Activated naive CD8-positive, alpha-beta T cell treated with anti-CD3 and anti-CD28 coated beads, Interleukin-2, amount 50 U/mL, for 16 hours (primary cell): ENCODE measurements at regions not wholly inside any gene's neighbourhood (a gene's known extent, or its start where the extent isn't known, plus 50 kb on each side); places are given as distances from the start of the nearest gene placed in this dataset.
"Not testable (repeated sequence)": the region's sequence is repeated elsewhere in the genome, so short reads cannot be mapped to it uniquely, and the experiment has no call there.

Experiments used
- DNase-seq: peaks from one replicate; pipeline ENCODE4 v3.0.0-alpha.2; 2020; ENCODE audit warnings: low read depth, low spot score

DNA sequence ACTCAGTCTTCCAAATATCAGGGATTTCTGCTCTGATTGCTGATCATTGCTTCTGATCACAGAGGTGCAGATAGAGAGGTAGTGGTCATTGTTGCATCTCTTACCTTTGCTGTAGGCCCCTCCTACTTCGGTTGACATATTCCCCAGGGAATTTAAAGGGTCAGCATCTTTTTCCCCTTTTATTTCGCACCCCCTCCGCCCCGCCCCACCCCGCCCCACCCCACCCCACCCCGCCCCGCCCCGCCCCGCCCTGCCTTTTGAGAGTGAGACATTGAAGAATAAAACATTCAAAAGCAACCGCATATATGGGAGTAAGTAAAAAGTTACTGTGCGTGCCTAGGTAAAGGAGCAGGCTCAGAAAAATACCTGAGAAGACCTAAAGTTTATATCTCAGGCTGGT is 463.9 kb downstream of the BTG1 start:
- DNase-seq: no peak

DNA sequence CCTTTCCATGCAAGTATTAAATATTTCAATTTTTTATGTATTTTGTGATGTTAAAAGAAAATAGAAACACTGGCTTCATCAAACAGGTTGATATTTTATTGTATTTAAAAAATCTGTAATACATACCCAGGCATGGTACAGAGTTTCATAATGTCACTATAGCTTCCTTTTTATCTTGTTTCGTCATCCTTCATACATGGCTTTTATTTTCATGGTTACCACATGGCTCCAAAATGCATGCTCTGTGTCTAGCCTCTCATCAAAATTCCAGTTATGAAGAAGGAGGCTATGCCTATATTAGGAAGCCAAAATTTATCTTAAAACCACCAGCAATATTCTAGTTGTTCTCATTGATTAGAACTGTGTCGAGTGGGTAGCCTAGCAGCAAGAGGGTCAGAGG is 464.8 kb downstream of the BTG1 start:
- DNase-seq: no peak

DNA sequence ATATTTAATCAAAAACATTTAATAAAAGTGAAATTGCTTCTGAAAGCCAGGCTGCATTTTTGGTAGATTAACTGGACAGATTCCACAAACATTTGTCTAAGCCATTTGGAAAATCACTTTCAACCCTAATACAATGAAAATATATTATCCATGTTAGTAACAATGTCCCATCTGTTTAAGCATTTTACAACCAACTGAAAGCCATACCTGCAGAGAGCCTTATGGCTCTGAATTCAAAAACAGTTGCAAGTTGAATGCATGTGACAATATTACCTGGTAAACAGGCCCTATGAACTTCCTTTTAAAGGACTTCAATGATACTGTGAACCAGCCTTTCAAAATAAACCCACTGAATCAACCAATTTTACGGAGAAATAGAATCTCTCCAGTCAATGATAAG is 468.1 kb downstream of the BTG1 start:
- DNase-seq: no peak

DNA sequence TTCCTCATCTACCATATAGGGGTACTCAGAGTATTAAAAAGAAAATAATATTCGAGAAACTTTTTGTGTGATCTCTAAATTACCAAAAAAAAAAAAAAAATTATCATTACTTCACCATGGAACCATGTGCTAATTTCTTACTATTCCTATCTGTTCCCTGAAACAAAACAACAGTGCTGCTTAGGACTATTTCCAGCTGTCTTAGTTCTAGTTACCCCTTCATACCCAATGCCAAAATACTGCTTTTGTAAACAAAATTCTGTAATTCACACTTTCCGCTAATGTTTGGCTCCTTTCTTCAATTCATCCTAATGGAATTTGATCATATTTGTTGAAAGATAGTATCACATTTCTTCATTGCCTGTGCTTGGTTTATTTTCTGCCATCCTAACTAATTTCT is 470.2 kb downstream of the BTG1 start:
- DNase-seq: no peak

DNA sequence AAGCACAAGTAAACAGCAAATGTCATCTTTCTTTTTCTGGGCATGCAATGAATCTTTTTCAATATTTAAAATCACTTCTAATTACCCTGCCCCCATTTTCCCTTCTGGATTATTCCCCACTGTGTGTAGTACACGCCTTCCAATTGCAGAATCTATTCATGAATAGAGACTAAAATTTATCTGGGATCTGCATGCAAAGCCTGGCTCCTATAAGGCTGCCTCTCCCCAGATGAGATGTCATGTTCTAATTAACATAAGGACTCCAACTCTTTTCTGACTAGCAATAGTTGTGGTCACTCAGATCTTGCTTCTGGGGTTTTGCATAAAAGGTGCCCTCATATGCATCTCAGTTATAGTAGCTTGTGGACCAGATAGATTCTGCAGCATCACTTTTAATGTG is 473.5 kb downstream of the BTG1 start:
- no peak for DNase-seq

DNA sequence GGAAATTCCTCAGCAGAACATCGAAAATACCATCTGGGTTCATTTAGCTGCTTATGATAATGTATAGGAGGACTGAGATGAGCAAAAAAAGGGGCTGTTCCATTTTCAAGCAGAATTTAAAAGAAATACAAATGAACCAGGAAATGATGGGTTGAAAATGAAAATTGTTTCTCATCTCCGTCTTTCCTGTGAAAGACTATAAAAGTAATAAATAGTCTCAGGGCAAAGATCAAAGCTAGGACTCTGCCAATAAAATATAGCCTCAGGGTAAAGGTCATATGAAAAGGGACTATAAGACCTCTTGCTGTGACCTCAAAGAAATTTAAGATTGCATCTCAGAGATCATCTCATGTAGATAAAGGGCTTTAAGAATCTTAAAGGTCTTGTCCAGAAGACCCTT is 478.0 kb downstream of the BTG1 start:
- no peak for DNase-seq

DNA sequence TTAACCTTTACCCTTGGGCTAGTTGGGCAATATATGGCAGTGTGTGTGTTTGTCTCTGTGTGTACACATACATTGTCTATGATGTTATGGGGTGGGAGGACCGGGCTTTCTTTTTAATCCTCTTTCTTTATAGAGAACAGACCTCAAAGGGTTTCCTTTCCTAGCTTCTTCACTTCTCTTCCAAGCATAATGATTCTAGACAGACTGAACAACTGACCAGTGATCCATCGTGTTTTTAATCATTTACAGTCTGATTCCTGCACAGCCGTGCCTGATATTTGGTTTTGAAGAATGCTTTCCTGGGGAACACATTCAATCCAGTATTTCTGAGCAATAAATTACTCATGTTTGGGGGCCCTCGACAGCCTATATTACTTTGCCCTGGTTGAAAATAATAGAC is 481.1 kb upstream of the DCN start:
- DNase-seq: no peak

DNA sequence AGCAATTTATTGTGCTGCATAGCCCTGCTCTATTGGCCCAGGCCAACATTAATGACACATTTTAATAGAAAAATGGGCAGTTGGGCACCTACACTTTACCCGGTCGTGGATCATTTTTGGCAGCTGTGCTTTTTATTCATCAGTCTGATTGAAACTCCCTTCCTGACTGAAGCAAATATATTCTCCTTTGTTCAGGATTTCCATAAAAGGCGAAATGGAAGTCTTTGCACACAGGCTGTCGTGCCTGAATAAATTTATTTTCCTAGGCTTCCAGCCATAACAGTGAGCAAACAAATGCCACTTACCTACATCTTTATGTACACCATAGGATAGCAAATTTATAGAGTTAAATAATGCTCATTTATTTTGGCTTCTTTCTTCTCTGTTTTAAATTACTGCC is 480.7 kb upstream of the DCN start:
- DNase-seq: no peak

DNA sequence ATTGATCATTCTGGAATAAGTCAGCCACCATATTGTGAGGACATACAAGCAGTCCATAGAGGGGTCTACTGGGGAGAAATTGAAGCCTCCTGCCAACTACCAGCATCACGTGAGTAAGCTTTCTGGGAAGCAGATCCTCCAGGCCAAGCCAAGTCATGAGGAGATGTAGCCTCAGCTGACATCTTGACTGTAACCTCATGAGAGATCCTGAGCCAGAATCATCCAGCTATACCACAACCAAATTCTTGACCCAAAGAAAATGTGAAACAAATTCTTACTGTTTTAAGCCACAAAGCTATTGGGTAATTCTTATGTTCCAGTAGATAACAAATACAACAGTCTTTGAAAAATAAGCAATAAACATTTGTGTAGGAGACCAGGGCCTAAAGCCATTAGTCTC is 479.4 kb upstream of the DCN start:
- no peak for DNase-seq

DNA sequence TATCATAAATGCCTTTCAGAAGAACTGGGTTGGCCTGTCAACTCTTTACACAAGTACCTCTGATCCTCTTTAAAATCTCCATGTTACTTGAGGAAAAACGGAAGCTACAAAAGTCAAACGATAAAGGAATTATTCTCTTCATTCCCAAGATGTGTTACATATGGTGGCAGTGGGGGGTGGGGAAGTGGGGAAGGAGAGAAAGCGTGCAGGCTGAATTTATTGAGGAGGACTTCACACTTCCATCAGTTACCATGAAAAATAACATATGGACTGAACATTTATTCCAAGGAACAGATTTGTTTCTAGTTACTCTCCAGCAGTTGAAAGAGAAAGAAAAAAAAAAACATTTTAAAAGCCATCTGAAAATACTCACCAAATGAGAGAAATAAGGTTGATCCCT is 474.4 kb upstream of the DCN start:
- no peak for DNase-seq

DNA sequence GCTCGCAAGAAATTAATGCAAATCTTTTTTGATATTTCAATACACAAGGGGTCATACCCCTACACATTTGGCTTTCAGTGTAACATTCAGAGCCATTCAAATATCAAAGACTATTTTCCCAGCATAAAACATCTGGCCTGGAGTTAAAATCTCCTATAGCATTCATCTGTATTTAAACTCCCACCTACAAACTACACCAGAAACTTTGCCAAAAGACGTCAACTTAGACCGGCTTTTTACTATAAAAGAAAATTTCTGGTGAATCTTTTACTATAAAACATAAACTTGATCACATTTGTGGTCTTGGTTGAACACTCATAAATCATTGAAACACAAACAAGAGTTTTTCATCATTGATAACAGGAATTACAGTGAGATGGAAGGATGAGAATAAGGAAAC is 473.3 kb upstream of the DCN start:
- no peak for DNase-seq

DNA sequence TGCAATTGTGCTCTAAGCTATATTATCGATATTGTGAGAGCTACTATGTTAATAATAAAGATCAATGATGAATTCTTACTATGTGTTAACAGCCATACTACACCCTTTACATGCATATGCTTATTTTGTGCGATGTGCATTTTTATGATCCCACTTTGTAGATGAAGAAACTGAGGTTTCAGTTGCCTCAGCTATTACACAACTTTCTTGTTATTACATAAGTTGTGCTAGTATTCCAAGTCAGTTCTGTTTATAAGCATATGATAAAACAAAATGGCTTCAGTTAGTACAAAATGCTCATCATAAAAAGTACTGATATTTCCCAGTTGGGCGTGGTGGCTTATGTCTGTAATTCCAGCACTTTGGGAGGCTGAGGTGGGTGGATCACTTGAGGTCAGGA is 471.5 kb upstream of the DCN start:
- no peak for DNase-seq

DNA sequence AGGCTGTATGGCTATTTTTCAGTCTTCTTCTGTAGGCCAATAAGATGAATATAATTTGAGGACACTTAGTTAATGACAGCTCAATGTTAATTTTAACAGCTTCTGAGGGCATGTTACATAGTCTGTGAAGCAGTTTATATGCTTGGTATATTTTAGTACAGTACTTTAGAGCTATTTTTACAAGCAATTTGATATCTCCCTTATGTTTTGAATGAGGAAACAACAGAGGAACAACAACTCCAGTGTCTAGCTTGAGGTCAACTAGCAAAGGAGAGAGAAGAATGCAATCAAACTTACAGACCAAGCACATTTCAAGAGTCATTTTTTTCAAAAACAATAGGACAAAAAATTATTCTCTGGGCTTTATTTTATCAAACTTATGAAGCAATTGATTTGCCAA is 469.1 kb upstream of the DCN start:
- no peak for DNase-seq

DNA sequence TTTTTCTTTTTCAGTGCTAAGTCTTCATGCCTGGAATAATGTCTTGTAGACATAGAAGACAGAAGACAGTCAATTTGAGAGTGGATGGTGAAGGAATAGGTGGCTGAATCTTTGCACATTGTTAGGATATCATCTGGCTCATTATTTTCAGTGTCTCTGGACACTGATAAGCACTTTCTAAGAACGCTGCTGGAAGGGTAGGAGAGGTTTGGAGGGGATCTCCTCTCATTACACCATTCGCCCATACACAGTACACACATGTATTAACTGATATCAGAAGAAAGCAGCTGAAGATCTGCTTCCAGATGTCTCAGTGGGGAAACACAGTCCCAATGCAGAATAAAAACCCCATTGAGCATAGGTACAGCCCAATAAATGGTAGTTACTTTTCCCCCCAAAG is 461.1 kb upstream of the DCN start:
- no peak for DNase-seq

DNA sequence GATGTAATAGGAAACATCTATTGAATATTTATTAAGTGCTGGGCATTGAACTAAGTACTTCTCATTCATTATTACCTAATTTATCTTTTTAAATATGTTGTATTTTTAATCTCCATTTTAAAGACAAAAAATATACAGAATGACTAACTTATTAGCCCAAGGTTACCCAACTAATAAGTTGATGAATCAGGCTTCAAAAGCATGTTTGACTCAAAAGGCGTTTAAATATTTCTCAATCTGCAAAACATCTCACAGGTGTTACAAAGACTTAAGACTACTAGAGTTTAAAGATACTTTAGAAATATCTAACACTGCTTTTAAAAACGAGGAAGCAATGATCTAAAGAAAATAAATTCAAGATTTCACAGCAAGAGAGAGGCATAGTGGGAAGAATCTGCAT is 457.4 kb upstream of the DCN start:
- DNase-seq: no peak

DNA sequence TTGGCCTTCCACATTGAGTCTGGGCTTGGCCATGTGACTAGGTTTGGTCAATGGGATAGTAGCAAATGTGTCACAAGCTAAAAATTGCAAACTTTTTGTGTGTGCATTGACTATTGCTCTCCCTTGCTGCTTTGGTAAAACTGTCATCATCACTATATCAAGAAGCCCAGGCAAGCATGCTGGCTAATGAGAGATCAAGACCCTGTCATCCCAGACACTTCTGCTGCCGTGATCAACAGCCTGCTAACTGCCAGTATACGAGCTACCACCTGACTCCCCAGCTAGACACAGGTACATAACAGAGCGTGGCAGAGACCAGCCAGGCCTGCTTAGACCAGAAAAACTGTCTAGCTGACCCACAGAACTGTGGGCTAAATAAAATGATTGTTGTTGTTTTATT is 456.7 kb upstream of the DCN start:
- no peak for DNase-seq

DNA sequence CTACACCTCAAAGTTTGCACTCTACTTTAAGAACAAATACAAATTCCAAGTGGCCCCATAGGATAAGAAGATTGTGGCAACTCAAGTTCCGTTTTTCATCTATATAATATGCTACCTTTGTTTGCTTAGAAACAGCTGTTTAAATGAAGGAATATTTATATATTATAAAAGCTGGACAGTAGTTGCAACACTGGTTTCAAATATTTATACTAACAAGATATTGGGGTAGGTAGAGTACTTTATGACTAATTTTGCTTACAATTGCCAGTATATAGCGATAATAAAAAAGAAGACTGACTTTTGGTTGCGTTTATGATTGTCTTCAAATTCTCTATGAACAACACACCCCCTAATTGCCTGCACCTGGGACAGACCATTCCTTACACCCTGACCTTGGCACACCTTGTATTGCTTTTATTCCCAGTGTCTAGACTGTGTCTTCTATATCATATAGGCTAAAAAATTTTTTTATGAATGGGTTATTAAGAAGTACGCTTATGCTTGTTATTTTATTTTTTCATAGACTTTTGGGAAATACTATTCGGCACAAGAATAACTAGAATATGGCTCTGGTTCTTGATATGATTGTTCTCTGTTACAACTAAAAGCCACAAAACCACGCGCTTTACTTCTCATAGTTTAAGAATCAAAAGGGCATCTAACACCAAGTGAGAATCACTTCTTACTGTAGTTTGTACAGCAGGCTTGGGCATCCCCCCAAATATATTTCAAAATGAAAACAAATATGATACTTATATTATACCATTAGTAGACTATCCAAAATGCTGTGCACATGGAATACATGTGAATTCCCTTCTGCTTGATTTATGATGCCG is 455.4 kb upstream of the DCN start:
- DNase-seq: no peak

DNA sequence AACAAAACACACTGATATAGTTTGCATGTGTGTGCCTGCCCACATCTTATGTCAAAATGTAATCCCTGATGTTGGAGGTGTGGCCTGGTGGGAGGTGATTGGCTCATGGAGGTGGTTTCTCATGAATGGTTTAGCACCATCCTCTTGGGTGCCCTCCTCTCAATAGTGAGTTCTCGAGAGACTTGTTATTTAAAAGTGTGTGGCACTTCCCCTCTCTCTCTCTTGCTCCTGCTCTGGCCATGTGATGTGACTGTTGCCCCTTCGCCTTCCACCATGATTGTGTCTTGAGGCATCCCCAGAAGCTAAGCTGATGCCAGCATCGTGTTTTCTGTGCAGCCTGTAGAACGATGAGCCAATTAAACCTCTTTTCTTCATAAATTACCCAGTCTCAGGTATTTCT is 454.1 kb upstream of the DCN start:
- DNase-seq: no peak

DNA sequence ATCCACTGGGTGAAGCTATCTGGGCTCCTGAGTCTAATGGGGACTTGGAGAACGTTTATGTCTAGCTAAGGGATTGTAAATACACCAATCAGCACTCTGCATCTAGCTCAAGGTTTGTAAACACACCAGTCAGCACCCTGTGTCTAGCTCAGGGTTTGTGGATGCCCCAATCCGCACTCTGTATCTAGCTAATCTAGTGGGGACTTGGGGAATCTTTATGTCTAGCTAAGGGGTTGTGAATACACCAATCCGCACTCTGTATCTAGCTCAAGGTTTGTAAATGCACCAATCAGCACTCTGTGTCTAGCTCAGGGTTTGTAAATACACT is 451.7 kb upstream of the DCN start:
- not testable (repeated sequence) for DNase-seq

DNA sequence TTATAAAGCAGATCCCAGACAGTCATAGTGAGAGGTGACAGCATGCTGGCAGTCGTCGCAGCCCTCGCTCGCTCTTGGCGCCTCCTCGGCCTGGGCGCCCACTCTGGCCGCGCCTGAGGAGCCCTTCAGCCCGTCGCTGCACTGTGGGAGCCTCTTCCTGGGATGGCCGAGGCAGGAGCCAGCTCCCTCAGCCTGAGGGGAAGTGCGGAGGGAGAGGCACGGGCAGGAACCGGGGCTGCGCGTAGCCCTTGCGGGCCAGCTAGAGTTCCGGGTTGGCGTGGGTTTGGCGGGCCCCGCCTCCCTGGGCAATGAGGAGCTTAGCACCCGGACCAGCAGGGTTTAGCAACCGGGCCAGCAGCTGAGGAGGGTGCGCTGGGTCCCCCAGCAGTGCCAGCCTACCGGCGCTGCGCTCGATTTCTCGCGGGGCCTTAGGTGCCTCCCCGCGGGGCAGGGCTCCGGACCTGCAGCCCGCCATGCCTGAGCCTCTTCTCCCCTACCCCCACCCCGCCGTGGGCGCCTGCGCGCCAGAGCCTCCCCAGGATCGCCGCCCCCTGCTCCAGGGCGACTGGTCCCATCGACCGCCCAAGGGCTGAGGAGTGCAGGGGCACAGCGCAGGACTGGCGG is 451.2 kb upstream of the DCN start:
- DNase-seq: no peak

DNA sequence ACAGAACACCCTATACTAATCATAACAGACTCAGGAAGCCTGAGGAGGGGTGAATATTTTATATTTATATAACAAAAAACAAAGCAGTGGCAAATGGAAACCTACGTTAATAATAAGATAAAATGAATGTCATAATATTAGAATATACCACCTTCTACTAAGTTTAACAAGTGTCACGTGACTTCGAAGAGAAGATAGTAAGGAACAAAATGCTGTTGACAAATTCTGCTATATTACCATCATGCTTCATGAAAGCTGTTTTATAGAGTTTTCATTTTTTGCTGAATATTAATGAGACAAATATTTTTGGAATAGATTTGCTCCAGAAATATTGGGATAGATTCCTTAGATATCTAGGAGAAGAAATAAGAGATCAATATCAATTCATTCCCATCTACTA is 450.6 kb upstream of the DCN start:
- no peak for DNase-seq

DNA sequence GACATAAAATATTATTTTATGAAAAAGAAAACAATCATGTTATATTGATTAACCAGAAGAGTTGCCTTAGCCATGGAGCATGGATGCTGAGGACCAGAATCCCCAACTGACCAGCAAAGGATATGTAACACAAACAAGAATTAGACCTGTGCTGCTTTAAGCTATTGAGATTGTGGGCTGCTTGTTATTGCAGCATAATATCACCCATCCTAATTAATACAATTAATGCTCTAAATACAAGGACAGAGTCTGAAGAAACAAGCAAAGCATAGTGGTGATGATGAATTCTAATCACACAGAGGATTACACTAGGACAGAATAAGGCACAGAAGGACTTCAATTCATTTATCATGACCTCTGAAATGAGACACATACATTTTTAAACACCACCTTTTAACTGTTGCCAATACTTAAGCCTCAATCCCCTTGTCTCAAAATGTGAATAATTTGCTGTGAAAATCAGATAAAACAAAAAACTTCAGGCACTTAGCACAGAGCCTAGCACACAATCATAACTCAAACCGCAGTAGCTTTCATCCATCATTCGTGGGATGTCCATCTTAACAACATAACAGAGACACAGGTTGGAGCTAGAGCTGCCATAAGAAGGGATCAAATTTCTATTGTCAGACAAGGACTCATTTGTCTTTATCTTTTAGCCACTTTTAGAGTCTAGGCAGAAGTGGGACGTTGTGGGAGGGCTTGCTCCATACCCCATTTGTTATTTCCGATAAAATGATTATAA is 449.6 kb upstream of the DCN start:
- DNase-seq: no peak
